GM12878 (cell line): ENCODE measurements at regions not wholly inside any gene's neighbourhood (a gene's known extent, or its start where the extent isn't known, plus 50 kb on each side); places are given as distances from the start of the nearest gene placed in this dataset.

Experiments
- ATAC-seq: fragments of 200-7000 bp; cut with Tn5 transposase; 3 replicates; pipeline ENCODE4 v1.9.1; 2020; ENCODE audit warnings: mild to moderate bottlenecking, moderate library complexity
- BruUV-seq: library from RNA; stranded (reverse); fragments of 400-500 nt; replicated peaks from 2 replicates; lab custom pipeline; 2021; lab: Mats Ljungman, UMichigan
- CTCF ChIA-PET: fragments of 300-600 bp; sonication (Branson Sonifier 250); formaldehyde crosslinking; extraction: SDS; loops from one replicate; lab custom pipeline; 2021; ENCODE audit warnings: inconsistent platforms; lab: Yijun Ruan, JAX
- POLR2A ChIA-PET: fragments of 350-600 bp; formaldehyde crosslinking; extraction: SDS; loops from one replicate; lab custom pipeline; 2021; ENCODE audit warnings: inconsistent platforms; lab: Charles Lee
- RAD21 ChIA-PET: fragments of 300-600 bp; sonication (Branson Sonifier 250); formaldehyde crosslinking; loops from one replicate; lab custom pipeline; 2023; ENCODE audit warnings: antibody characterized with exemption; ENCODE audit not compliant: unreplicated experiment; lab: Charles Lee
- SMC1A ChIA-PET: fragments of 300-600 bp; sonication (Branson Sonifier 250); formaldehyde crosslinking; loops from one replicate; lab custom pipeline; 2023; ENCODE audit not compliant: unreplicated experiment, uncharacterized antibody; lab: Charles Lee
- DNase-seq: peaks from one replicate; pipeline ENCODE4 v3.0.0-alpha.2; 2011; ENCODE audit warnings: low read depth, low spot score
- FAIRE-seq: peaks from 3 replicates; lab custom pipeline; 2011; peaks lifted over from hg19 to GRCh38; lab: Jason Lieb, UNC
- H2AFZ ChIP-seq: 2 replicates; pipeline ENCODE4 v1.6.0; 2011; ENCODE audit warnings: low read depth, low read length, control low read depth; ENCODE audit not compliant: control insufficient read depth
- H3K27ac ChIP-seq: 2 replicates; pipeline ENCODE4 v1.5.1; 2011; ENCODE audit warnings: control low read depth; ENCODE audit not compliant: control insufficient read depth, insufficient read depth
- H3K27me3 ChIP-seq, 2 experiments: replicated peaks in 1 of 2; 2 replicates each; pipeline versions ENCODE4 v1.6.0 to v1.6.1; 2011; ENCODE audit warnings: low read length in 1 of 2; ENCODE audit not compliant: control insufficient read depth in 2 of 2, insufficient read depth in 2 of 2
- H3K36me3 ChIP-seq, 2 experiments: 2 replicates each; pipeline ENCODE4 v1.5.1; 2011; ENCODE audit warnings: low read length in 1 of 2; ENCODE audit not compliant: control insufficient read depth in 2 of 2, insufficient read depth in 2 of 2
- H3K4me1 ChIP-seq: 2 replicates; pipeline ENCODE4 v1.6.1; 2011; ENCODE audit warnings: mild to moderate bottlenecking, low read length, moderate library complexity, mixed read lengths; ENCODE audit not compliant: control insufficient read depth, insufficient read depth
- H3K4me2 ChIP-seq: 2 replicates; pipeline ENCODE4 v1.6.0; 2011; ENCODE audit warnings: control low read depth; ENCODE audit not compliant: control insufficient read depth, insufficient read depth
- H3K4me3 ChIP-seq: fragments of 200-600 bp; sonication (generic); 2 replicates; pipeline ENCODE4 v1.5.1; 2016
- H3K79me2 ChIP-seq: 2 replicates; pipeline ENCODE4 v1.6.0; 2011; ENCODE audit warnings: low read length; ENCODE audit not compliant: control insufficient read depth, insufficient read depth
- H3K9ac ChIP-seq: 2 replicates; pipeline ENCODE4 v1.8.0; 2011; ENCODE audit warnings: low read length, control low read depth, mixed read lengths; ENCODE audit not compliant: control insufficient read depth, insufficient read depth
- H3K9me3 ChIP-seq: replicated peaks from 3 replicates; pipeline ENCODE4 v1.5.1; 2011; ENCODE audit warnings: mild to moderate bottlenecking, low read length; ENCODE audit not compliant: control insufficient read depth, insufficient read depth
- H4K20me1 ChIP-seq: 2 replicates; pipeline ENCODE4 v1.6.0; 2011; ENCODE audit not compliant: control insufficient read depth, insufficient read depth
- ASH2L ChIP-seq: fragments of 300-600, 200-600 bp; sonication (generic); IDR thresholded peaks from 2 replicates; pipeline ENCODE4 v1.6.1; 2017; ENCODE audit warnings: low read depth, mild to moderate bottlenecking, borderline replicate concordance
- BRCA1 ChIP-seq: IDR thresholded peaks from 2 replicates; pipeline ENCODE4 v1.6.1; 2011; ENCODE audit warnings: low read depth, low read length, improper control_type of control experiment
- CBX5 ChIP-seq: sonication (generic); IDR thresholded peaks from 2 replicates; pipeline ENCODE4 v1.6.1; 2016; ENCODE audit warnings: low read depth, moderate library complexity, mild to moderate bottlenecking, inconsistent platforms
- HDGF ChIP-seq: fragments of 450-650 bp; IDR thresholded peaks from 2 replicates; pipeline ENCODE4 v1.6.1; 2016; ENCODE audit warnings: antibody characterized with exemption
- IRF4 ChIP-seq: IDR thresholded peaks from 2 replicates; pipeline ENCODE4 v1.6.1; 2011; ENCODE audit warnings: low read depth, low read length
- MLLT1 ChIP-seq: fragments of 450-650 bp; IDR thresholded peaks from 2 replicates; pipeline ENCODE4 v1.6.1; 2016; ENCODE audit warnings: mild to moderate bottlenecking
- NBN ChIP-seq: fragments of 450-650 bp; IDR thresholded peaks from 2 replicates; pipeline ENCODE4 v1.6.1; 2016
- RAD51 ChIP-seq: fragments of 450-650 bp; IDR thresholded peaks from 2 replicates; pipeline ENCODE4 v1.6.1; 2016; ENCODE audit warnings: moderate library complexity, mild to moderate bottlenecking, inconsistent platforms
- SIX5 ChIP-seq: IDR thresholded peaks from 2 replicates; pipeline ENCODE4 v1.6.1; 2011; ENCODE audit warnings: mild to moderate bottlenecking, low read depth, low read length, moderate library complexity; ENCODE audit not compliant: severe bottlenecking
- ZNF207 ChIP-seq: fragments of 450-650 bp; IDR thresholded peaks from 2 replicates; pipeline ENCODE4 v1.6.1; 2014; ENCODE audit warnings: antibody characterized with exemption, mild to moderate bottlenecking, borderline replicate concordance
- WGBS: methylation state at CpG from one replicate; pipeline ENCODE4 v1.1.6; 2016; ENCODE audit warnings: low lambda C conversion rate; ENCODE audit not compliant: insufficient replicate concordance, insufficient coverage; ENCODE audit errors: missing lambda C conversion rate; 5-methylcytosine and 5-hydroxymethylcytosine counted together
- in situ Hi-C: fragments of 300-500 bp; cut with MboI; formaldehyde crosslinking; loops from 9 replicates; pipeline ENCODE4 v1.14.3; 2018; ENCODE audit warnings: mixed read lengths
- intact Hi-C: fragments of 100-400 bp; cut with micrococcal nuclease; formaldehyde crosslinking; loops from one replicate; pipeline ENCODE4 v1.14.2; 2022; ENCODE audit not compliant: unreplicated experiment
- TF ChIP-seq, protein P1 (sequence below): fragments of 450-650 bp; IDR thresholded peaks from 2 replicates; pipeline ENCODE4 v1.6.1; 2017; ENCODE audit warnings: low read depth, mild to moderate bottlenecking, moderate library complexity
- TF ChIP-seq, protein P2 (sequence below): IDR thresholded peaks from 2 replicates; pipeline ENCODE4 v1.6.1; 2012; ENCODE audit warnings: low read depth, low read length, improper control_type of control experiment

- no peaks in the 10 kb centered on the region for H3K9me3 ChIP-seq
- no peak for TF ChIP-seq SIX5
- TF ChIP-seq MLLT1 = no peak
- TF ChIP-seq, protein P1, sequence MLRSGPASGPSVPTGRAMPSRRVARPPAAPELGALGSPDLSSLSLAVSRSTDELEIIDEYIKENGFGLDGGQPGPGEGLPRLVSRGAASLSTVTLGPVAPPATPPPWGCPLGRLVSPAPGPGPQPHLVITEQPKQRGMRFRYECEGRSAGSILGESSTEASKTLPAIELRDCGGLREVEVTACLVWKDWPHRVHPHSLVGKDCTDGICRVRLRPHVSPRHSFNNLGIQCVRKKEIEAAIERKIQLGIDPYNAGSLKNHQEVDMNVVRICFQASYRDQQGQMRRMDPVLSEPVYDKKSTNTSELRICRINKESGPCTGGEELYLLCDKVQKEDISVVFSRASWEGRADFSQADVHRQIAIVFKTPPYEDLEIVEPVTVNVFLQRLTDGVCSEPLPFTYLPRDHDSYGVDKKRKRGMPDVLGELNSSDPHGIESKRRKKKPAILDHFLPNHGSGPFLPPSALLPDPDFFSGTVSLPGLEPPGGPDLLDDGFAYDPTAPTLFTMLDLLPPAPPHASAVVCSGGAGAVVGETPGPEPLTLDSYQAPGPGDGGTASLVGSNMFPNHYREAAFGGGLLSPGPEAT = no peak
- TF ChIP-seq, protein P2, sequence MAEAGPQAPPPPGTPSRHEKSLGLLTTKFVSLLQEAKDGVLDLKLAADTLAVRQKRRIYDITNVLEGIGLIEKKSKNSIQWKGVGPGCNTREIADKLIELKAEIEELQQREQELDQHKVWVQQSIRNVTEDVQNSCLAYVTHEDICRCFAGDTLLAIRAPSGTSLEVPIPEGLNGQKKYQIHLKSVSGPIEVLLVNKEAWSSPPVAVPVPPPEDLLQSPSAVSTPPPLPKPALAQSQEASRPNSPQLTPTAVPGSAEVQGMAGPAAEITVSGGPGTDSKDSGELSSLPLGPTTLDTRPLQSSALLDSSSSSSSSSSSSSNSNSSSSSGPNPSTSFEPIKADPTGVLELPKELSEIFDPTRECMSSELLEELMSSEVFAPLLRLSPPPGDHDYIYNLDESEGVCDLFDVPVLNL = no peak
- TF ChIP-seq IRF4 = no peak
- no peak for TF ChIP-seq NBN
- TF ChIP-seq ZNF207 = no peak
- TF ChIP-seq ASH2L = no peak
- TF ChIP-seq HDGF = no peak
- no peak for TF ChIP-seq RAD51
- no peak for TF ChIP-seq BRCA1
- TF ChIP-seq CBX5 = no peak
- H4K20me1 ChIP-seq = no peaks in the 10 kb centered on the region
- H3K4me1 ChIP-seq = no peaks in the 10 kb centered on the region
- 53% methylated on average over 8 of the region's 8 CpGs for WGBS
- H3K27ac ChIP-seq = no peak overlapping the region
- no peak overlapping the region for H2AFZ ChIP-seq
- in situ Hi-C loops = no loop called here
- POLR2A ChIA-PET = no interaction called here
- no peaks in the 10 kb centered on the region for H3K79me2 ChIP-seq
- H3K4me2 ChIP-seq = no peak overlapping the region
- intact Hi-C loops = no loop called here
- H3K27me3 ChIP-seq = no peaks in the 10 kb centered on the region; a peak in 1 of 4 replicates
- no peak overlapping the region for H3K9ac ChIP-seq
- BruUV-seq = no TSS peak
- DNase-seq = no peak
- SMC1A ChIA-PET = no interaction called here
- H3K36me3 ChIP-seq = no peaks in the 10 kb centered on the region
- CTCF ChIA-PET = no interaction called here
- RAD21 ChIA-PET = no interaction called here
- H3K4me3 ChIP-seq = no peak overlapping the region
- ATAC-seq = no peak
- no peak for FAIRE-seq
Observed at GRCh38 chr11:134987822-134988221, 575.8 kb upstream of the B3GAT1 start.
